ENCODE measurements at regions not wholly inside any gene's neighbourhood (a gene's known extent, or its start where the extent isn't known, plus 50 kb on each side); places are given as distances from the start of the nearest gene placed in this dataset.

DNA sequence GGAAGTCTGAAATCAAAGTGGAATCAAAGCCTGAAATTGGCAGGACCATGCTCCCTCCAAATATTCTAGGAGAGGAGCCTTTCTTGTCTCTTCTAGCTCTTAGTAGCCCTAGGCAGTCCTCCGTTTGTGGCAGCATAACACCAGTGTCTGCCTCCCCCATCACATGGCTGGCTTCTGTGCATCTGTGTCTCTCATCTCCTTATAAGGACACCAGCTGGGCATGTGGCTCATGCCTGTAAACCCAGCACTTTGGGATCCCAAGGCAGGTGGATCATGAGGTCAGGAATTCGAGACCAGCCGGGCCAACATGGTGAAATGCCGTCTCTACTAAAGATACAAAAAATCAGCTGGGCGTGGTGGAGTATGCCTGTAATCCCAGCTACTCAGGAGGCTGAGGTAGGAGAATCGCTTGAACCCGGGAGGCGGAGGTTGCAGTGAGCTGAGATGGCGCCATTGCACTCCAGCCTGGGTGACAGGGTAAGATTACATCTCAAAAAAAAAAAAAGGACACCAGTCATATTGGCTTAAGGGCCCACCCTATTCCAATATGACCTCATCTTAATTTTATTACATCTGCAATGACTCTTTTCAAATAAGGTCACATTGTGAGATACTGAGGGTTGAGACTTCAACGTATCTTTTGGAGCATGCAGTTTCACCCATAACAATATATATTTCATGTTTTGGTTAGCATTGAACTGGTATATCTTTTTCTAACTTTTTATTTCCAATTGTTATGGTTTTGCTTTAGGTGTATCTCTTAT is 148.0 kb upstream of the TPM1 start:
- no peaks in the 10 kb centered on the region for H3K27me3 ChIP-seq (ENCODE audit: insufficient read depth, poor library complexity, severe bottlenecking)
- no peak overlapping the region for H3K4me3 ChIP-seq (replicated peaks; ENCODE audit: insufficient read depth, low read length)
- TF ChIP-seq GABPA (IDR thresholded peaks at IDR 0.05; ENCODE audit: low read depth) (no peak), POLR2AphosphoS5 (IDR thresholded peaks at IDR 0.05; ENCODE audit: low read depth) (no peak), SPI1 (IDR thresholded peaks at IDR 0.05; ENCODE audit: borderline replicate concordance, low read depth) (no peak)
- TF ChIP-seq, protein P1, sequence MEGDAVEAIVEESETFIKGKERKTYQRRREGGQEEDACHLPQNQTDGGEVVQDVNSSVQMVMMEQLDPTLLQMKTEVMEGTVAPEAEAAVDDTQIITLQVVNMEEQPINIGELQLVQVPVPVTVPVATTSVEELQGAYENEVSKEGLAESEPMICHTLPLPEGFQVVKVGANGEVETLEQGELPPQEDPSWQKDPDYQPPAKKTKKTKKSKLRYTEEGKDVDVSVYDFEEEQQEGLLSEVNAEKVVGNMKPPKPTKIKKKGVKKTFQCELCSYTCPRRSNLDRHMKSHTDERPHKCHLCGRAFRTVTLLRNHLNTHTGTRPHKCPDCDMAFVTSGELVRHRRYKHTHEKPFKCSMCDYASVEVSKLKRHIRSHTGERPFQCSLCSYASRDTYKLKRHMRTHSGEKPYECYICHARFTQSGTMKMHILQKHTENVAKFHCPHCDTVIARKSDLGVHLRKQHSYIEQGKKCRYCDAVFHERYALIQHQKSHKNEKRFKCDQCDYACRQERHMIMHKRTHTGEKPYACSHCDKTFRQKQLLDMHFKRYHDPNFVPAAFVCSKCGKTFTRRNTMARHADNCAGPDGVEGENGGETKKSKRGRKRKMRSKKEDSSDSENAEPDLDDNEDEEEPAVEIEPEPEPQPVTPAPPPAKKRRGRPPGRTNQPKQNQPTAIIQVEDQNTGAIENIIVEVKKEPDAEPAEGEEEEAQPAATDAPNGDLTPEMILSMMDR (IDR thresholded peaks at IDR 0.05; ENCODE audit: insufficient read depth, low read length) = no peak
- TF ChIP-seq, protein P2, sequence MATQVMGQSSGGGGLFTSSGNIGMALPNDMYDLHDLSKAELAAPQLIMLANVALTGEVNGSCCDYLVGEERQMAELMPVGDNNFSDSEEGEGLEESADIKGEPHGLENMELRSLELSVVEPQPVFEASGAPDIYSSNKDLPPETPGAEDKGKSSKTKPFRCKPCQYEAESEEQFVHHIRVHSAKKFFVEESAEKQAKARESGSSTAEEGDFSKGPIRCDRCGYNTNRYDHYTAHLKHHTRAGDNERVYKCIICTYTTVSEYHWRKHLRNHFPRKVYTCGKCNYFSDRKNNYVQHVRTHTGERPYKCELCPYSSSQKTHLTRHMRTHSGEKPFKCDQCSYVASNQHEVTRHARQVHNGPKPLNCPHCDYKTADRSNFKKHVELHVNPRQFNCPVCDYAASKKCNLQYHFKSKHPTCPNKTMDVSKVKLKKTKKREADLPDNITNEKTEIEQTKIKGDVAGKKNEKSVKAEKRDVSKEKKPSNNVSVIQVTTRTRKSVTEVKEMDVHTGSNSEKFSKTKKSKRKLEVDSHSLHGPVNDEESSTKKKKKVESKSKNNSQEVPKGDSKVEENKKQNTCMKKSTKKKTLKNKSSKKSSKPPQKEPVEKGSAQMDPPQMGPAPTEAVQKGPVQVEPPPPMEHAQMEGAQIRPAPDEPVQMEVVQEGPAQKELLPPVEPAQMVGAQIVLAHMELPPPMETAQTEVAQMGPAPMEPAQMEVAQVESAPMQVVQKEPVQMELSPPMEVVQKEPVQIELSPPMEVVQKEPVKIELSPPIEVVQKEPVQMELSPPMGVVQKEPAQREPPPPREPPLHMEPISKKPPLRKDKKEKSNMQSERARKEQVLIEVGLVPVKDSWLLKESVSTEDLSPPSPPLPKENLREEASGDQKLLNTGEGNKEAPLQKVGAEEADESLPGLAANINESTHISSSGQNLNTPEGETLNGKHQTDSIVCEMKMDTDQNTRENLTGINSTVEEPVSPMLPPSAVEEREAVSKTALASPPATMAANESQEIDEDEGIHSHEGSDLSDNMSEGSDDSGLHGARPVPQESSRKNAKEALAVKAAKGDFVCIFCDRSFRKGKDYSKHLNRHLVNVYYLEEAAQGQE (IDR thresholded peaks at IDR 0.05; ENCODE audit: insufficient replicate concordance, low read depth) = no peak
- DNase-seq (ENCODE audit: low read depth in 1 of 2, low spot score in 1 of 2) = no peak
- H3K27ac ChIP-seq (replicated peaks) = no peak overlapping the region

DNA sequence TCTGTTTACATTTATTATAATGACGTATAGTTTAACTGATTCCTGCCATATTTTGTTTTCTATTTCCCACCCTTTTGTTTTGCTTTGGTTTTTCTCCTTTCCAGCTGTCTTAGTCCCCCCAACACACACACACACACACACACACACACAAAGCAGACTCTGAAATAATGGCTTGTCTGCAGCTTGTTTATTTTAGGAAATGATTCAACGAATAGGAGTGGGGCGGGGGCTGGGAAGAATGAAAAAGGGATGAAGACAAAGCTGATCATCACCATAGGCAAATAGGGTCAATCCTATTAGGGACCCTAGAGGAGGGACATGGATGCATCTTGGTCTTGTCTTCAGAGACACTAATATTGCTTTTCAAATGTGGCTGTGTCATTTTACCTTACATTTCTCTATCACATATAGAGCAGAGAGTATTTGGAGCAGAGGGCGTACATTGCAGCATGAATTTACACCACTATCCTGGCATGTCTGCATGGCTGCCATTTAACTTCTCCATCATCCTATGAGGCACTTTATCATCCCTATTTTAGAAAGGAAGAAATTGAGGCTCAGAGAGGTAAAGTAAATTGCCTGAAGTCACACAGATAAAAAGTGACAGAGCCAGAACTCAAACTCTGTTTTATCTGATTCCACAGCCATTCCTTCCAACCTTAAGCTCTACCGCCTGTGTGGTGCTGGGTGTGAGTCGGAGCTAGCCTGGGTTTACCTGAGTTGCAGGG is 147.2 kb upstream of the TPM1 start:
- TF ChIP-seq SPI1 (IDR thresholded peaks at IDR 0.05; ENCODE audit: borderline replicate concordance, low read depth) = no peak
- TF ChIP-seq POLR2AphosphoS5 (IDR thresholded peaks at IDR 0.05; ENCODE audit: low read depth) = no peak
- TF ChIP-seq, protein P1 (IDR thresholded peaks at IDR 0.05; ENCODE audit: insufficient read depth, low read length) = no peak
- TF ChIP-seq, protein P2 (IDR thresholded peaks at IDR 0.05; ENCODE audit: insufficient replicate concordance, low read depth) = no peak
- TF ChIP-seq GABPA (IDR thresholded peaks at IDR 0.05; ENCODE audit: low read depth) = no peak
- Histone ChIP-seq H3K27me3 (ENCODE audit: insufficient read depth, poor library complexity, severe bottlenecking) (no peaks in the 10 kb centered on the region), H3K27ac (replicated peaks) (no peak overlapping the region), H3K4me3 (replicated peaks; ENCODE audit: insufficient read depth, low read length) (no peak overlapping the region)
- no peak for DNase-seq (ENCODE audit: low read depth in 1 of 2, low spot score in 1 of 2)

DNA sequence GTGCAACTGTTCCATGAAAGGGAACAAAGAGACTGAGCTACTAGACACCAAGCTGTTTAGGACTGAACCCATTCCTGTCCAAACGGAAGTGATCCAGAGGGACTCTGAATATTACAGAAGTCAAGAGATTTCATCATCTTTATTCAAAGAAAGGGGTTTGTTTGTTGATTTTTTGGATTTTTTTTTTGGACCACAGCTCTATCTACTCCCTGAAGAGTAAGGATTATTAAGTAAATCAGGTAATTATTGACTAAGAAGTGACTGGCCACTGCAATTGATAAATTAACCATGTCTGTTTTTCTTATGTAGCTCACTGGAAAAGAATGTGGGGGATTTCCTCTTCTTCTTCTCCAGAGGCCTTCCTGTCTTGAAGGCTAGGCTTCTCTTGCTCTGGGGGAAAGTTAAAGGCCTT is 146.6 kb upstream of the TPM1 start:
- TF ChIP-seq GABPA (IDR thresholded peaks at IDR 0.05; ENCODE audit: low read depth) = no peak
- H3K27me3 ChIP-seq (ENCODE audit: insufficient read depth, poor library complexity, severe bottlenecking) = no peaks in the 10 kb centered on the region
- no peak for DNase-seq (ENCODE audit: low read depth in 1 of 2, low spot score in 1 of 2)
- no peak overlapping the region for H3K4me3 ChIP-seq (replicated peaks; ENCODE audit: insufficient read depth, low read length)
- no peak overlapping the region for H3K27ac ChIP-seq (replicated peaks)

DNA sequence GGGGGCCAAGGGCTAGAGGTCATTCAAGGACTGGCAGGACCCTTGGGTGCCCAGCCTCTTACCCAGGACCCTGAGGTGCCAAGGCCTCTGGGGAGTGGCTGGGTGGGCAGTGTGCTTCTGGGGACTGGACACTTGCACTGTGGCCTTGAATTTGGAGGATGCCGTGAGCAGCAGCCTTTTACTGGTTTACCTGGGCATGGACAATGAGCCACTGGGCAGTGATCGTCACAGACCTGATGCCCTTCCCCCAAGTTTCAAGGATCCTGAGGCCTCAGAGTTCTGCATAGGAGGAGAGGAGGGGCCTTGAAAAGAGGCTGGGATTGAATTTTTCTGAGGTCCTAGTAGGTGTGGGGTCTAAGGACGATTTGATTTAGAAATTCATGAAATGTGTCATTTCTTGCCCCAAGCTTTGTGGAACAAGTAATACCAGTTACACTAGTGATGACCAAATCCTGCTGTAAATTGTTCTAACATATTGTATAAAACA is 146.1 kb upstream of the TPM1 start:
- Histone ChIP-seq H3K4me3 (replicated peaks; ENCODE audit: insufficient read depth, low read length) (no peak overlapping the region), H3K27ac (replicated peaks) (no peak overlapping the region), H3K27me3 (ENCODE audit: insufficient read depth, poor library complexity, severe bottlenecking) (no peaks in the 10 kb centered on the region)
- TF ChIP-seq, protein P2 (IDR thresholded peaks at IDR 0.05; ENCODE audit: insufficient replicate concordance, low read depth) = no peak
- TF ChIP-seq GABPA (IDR thresholded peaks at IDR 0.05; ENCODE audit: low read depth) (no peak), POLR2AphosphoS5 (IDR thresholded peaks at IDR 0.05; ENCODE audit: low read depth) (no peak), SPI1 (IDR thresholded peaks at IDR 0.05; ENCODE audit: borderline replicate concordance, low read depth) (no peak)
- TF ChIP-seq, protein P1 (IDR thresholded peaks at IDR 0.05; ENCODE audit: insufficient read depth, low read length) = no peak
- DNase-seq (ENCODE audit: low read depth in 1 of 2, low spot score in 1 of 2) = no peak
